Hepatocyte (in vitro differentiated cells): ENCODE measurements at regions not wholly inside any gene's neighbourhood (a gene's known extent, or its start where the extent isn't known, plus 50 kb on each side); places are given as distances from the start of the nearest gene placed in this dataset.

ENCODE experiments used
- DNase-seq: peaks from one replicate; pipeline ENCODE4 v3.0.0-alpha.2; 2016; ENCODE audit warnings: low spot score
- H2AFZ ChIP-seq: fragments of 200-600 bp; sonication (generic); 2 replicates; pipeline ENCODE4 v1.6.0; 2016; ENCODE audit warnings: antibody characterized with exemption, mild to moderate bottlenecking
- H3K27ac ChIP-seq: fragments of 200-600 bp; sonication (generic); 2 replicates; pipeline ENCODE4 v1.5.1; 2016; ENCODE audit warnings: mild to moderate bottlenecking
- H3K27me3 ChIP-seq: fragments of 200-600 bp; sonication (generic); 2 replicates; pipeline ENCODE4 v1.6.1; 2016
- H3K36me3 ChIP-seq: fragments of 200-600 bp; sonication (generic); replicated peaks from 2 replicates; pipeline ENCODE4 v1.5.1; 2016; ENCODE audit warnings: low read depth; ENCODE audit not compliant: insufficient read depth
- H3K4me1 ChIP-seq: fragments of 200-600 bp; sonication (generic); 2 replicates; pipeline ENCODE4 v1.5.1; 2016; ENCODE audit warnings: mild to moderate bottlenecking, moderate library complexity; ENCODE audit not compliant: insufficient read depth
- H3K4me2 ChIP-seq: fragments of 200-600 bp; sonication (generic); 2 replicates; pipeline ENCODE4 v1.6.0; 2016
- H3K4me3 ChIP-seq: fragments of 200-600 bp; sonication (generic); 2 replicates; pipeline ENCODE4 v1.5.1; 2016; ENCODE audit warnings: mild to moderate bottlenecking
- H3K79me2 ChIP-seq: fragments of 200-600 bp; sonication (generic); 2 replicates; pipeline ENCODE4 v1.6.0; 2017; ENCODE audit warnings: mild to moderate bottlenecking
- H3K9me2 ChIP-seq: fragments of 200-600 bp; sonication (generic); replicated peaks from 2 replicates; pipeline ENCODE4 v1.6.0; 2017; ENCODE audit warnings: mild to moderate bottlenecking; ENCODE audit not compliant: insufficient read depth
- H3K9me3 ChIP-seq: fragments of 200-600 bp; sonication (generic); 2 replicates; pipeline ENCODE4 v1.5.1; 2016; ENCODE audit warnings: low read depth, mild to moderate bottlenecking
- H4K20me1 ChIP-seq: fragments of 200-600 bp; sonication (generic); 2 replicates; pipeline ENCODE4 v1.6.0; 2016; ENCODE audit warnings: mild to moderate bottlenecking; ENCODE audit not compliant: insufficient read depth, poor library complexity, severe bottlenecking
- EZH2 ChIP-seq: fragments of 200-600 bp; sonication (generic); IDR thresholded peaks from 2 replicates; pipeline ENCODE4 v1.6.1; 2016; ENCODE audit warnings: antibody characterized with exemption, mild to moderate bottlenecking, borderline replicate concordance
- EZH2phosphoT487 ChIP-seq: fragments of 200-600 bp; sonication (generic); IDR thresholded peaks from one replicate; pipeline ENCODE4 v1.6.1; 2018; ENCODE audit warnings: antibody characterized with exemption, mild to moderate bottlenecking, low read depth, moderate library complexity; ENCODE audit not compliant: unreplicated experiment, severe bottlenecking
- WGBS: methylation state at CpG from one replicate; pipeline ENCODE4 v1.1.6; 2016; ENCODE audit warnings: low lambda C conversion rate; ENCODE audit errors: missing lambda C conversion rate; 5-methylcytosine and 5-hydroxymethylcytosine counted together
- TF ChIP-seq, protein P1 (sequence below): fragments of 200-600 bp; sonication (generic); IDR thresholded peaks from 2 replicates; pipeline ENCODE4 v1.5.1; 2016; ENCODE audit warnings: antibody characterized with exemption, mild to moderate bottlenecking; ENCODE audit not compliant: poor library complexity

GRCh38 chr4:89519771-89520320, 212.2 kb upstream of the GPRIN3 start:
- H3K9me3 ChIP-seq, result no peaks in the 10 kb centered on the region
- H3K27ac ChIP-seq, result no peak overlapping the region
- no peaks in the 10 kb centered on the region for H3K9me2 ChIP-seq
- H3K4me1 ChIP-seq, result no peaks in the 10 kb centered on the region
- no peaks in the 10 kb centered on the region for H3K36me3 ChIP-seq
- no peaks in the 10 kb centered on the region for H3K27me3 ChIP-seq
- H3K4me2 ChIP-seq, result no peak overlapping the region
- TF ChIP-seq EZH2 (no peak), EZH2phosphoT487 (no peak)
- TF ChIP-seq, protein P1, sequence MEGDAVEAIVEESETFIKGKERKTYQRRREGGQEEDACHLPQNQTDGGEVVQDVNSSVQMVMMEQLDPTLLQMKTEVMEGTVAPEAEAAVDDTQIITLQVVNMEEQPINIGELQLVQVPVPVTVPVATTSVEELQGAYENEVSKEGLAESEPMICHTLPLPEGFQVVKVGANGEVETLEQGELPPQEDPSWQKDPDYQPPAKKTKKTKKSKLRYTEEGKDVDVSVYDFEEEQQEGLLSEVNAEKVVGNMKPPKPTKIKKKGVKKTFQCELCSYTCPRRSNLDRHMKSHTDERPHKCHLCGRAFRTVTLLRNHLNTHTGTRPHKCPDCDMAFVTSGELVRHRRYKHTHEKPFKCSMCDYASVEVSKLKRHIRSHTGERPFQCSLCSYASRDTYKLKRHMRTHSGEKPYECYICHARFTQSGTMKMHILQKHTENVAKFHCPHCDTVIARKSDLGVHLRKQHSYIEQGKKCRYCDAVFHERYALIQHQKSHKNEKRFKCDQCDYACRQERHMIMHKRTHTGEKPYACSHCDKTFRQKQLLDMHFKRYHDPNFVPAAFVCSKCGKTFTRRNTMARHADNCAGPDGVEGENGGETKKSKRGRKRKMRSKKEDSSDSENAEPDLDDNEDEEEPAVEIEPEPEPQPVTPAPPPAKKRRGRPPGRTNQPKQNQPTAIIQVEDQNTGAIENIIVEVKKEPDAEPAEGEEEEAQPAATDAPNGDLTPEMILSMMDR, result no peak
- no peak overlapping the region for H2AFZ ChIP-seq
- no peaks in the 10 kb centered on the region for H4K20me1 ChIP-seq
- no peaks in the 10 kb centered on the region for H3K79me2 ChIP-seq
- DNase-seq, result no peak
- H3K4me3 ChIP-seq, result no peak overlapping the region
- WGBS, result 90% methylated on average over 3 of the region's 3 CpGs

DNA sequence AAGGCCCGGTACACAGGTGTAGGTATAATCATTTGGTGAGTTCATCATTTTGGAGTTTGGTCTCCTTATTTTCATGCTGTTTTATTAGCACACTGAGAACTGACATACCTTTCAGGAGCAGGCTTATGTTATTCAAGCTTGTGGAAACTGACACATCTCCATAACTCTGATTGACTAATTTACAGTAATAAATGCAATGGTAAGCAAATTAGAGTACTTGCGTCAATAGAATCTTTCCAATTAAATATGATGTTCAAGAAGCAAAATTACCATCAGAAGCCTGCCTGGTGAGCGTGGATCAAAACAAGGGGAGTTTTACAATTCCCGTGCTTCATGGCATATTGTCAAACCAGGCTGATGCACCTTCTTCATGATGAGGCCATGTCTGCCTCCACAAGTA, 210.7 kb upstream of the GPRIN3 start:
- no peak for TF ChIP-seq EZH2phosphoT487
- TF ChIP-seq, protein P1, result no peak
- TF ChIP-seq EZH2, result no peak

GRCh38 chr4:89514811-89515210, 207.2 kb upstream of the GPRIN3 start:
- no peaks in the 10 kb centered on the region for H3K36me3 ChIP-seq
- no peaks in the 10 kb centered on the region for H3K79me2 ChIP-seq
- no peak overlapping the region for H3K27ac ChIP-seq
- no peak overlapping the region for H2AFZ ChIP-seq
- H3K4me1 ChIP-seq, result no peaks in the 10 kb centered on the region
- H3K4me2 ChIP-seq, result no peak overlapping the region
- no peak overlapping the region for H3K4me3 ChIP-seq
- WGBS, result 57% methylated on average over 3 of the region's 3 CpGs
- no peaks in the 10 kb centered on the region for H3K27me3 ChIP-seq
- H3K9me2 ChIP-seq, result no peaks in the 10 kb centered on the region
- no peak for DNase-seq
- no peaks in the 10 kb centered on the region for H3K9me3 ChIP-seq
- TF ChIP-seq EZH2phosphoT487 (no peak), EZH2 (no peak)
- TF ChIP-seq, protein P1, result no peak
- no peaks in the 10 kb centered on the region for H4K20me1 ChIP-seq

More for the DNA sequence above, 210.7 kb upstream of the GPRIN3 start:
- Histone ChIP-seq H2AFZ (no peak overlapping the region), H3K4me2 (no peak overlapping the region), H3K27ac (no peak overlapping the region), H3K9me2 (no peaks in the 10 kb centered on the region), H3K4me1 (no peaks in the 10 kb centered on the region), H3K79me2 (no peaks in the 10 kb centered on the region), H3K4me3 (no peak overlapping the region), H4K20me1 (no peaks in the 10 kb centered on the region), H3K36me3 (no peaks in the 10 kb centered on the region), H3K27me3 (no peaks in the 10 kb centered on the region), H3K9me3 (no peaks in the 10 kb centered on the region)
- WGBS, result 92% methylated on average over 4 of the region's 4 CpGs
- no peak for DNase-seq

DNA sequence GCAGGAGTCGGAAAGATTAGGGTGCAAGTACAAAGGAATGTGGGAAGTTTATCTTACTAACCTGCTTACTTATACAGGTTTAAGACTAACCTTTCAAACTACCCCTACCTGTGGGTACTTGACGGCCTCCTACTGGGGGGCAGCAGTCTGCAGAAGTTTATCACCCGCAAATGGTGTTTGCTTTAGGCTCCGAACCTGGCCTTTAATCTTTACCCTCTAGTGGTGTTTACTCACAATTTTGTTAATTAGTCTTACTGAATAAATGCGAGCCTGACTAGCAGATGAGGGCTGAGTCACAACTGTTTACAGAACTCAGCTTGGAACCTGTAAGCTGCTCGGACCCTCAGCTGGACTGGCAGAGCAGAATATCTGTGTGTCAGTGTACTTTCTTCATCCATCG, 204.2 kb upstream of the GPRIN3 start:
- TF ChIP-seq EZH2phosphoT487 (no peak), EZH2 (no peak)
- TF ChIP-seq, protein P1, result no peak
- 17% methylated on average over 7 of the region's 7 CpGs for WGBS
- DNase-seq, result peak; percentile 14

More for the DNA sequence above, 204.2 kb upstream of the GPRIN3 start:
- Histone ChIP-seq H3K4me3 (no peak overlapping the region), H3K36me3 (no peaks in the 10 kb centered on the region), H3K27ac (no peak overlapping the region), H3K4me1 (peaks cover 2% of the 10 kb centered on the region), H3K9me3 (no peaks in the 10 kb centered on the region), H2AFZ (no peak overlapping the region), H4K20me1 (no peaks in the 10 kb centered on the region), H3K79me2 (no peaks in the 10 kb centered on the region), H3K4me2 (peak overlapping the region; percentile 12), H3K9me2 (no peaks in the 10 kb centered on the region), H3K27me3 (no peaks in the 10 kb centered on the region)
